Stimulated activated naive CD8-positive, alpha-beta T cell treated with anti-CD3 and anti-CD28 coated beads, Interleukin-15, amount 100 ng/mL, for 72 hours (primary cell): ENCODE measurements at regions not wholly inside any gene's neighbourhood (a gene's known extent, or its start where the extent isn't known, plus 50 kb on each side); places are given as distances from the start of the nearest gene placed in this dataset.
A peak's percentile ranks its signal among the peaks of the same experiment; 100 is the strongest.
"Not testable (repeated sequence)": the region's sequence is repeated elsewhere in the genome, so short reads cannot be mapped to it uniquely, and the experiment has no call there.

Experiments used
- ATAC-seq: fragments of 150-1000 bp; cut with Tn5 transposase; 2 replicates; pipeline ENCODE4 v1.10.0; 2021; ENCODE audit warnings: mild to moderate bottlenecking, moderate library complexity
- DNase-seq, 2 donors: peaks; one replicate each; pipeline ENCODE4 v3.0.0; 2021 to 2022
- H3K27ac Mint-ChIP-seq, 2 donors: one replicate each; pipeline ENCODE4 v1.8.0; 2022; ENCODE audit warnings: mild to moderate bottlenecking in 2 of 2, mixed read lengths in 2 of 2, moderate library complexity in 2 of 2
- H3K27me3 Mint-ChIP-seq: one replicate; pipeline ENCODE4 v1.8.0; 2022; ENCODE audit warnings: mixed read lengths
- H3K4me1 Mint-ChIP-seq: one replicate; pipeline ENCODE4 v1.8.0; 2022; ENCODE audit warnings: mild to moderate bottlenecking, mixed read lengths
- H3K4me3 Mint-ChIP-seq, 2 donors: one replicate each; pipeline ENCODE4 v1.8.0; 2022; ENCODE audit warnings: mild to moderate bottlenecking in 2 of 2, mixed read lengths in 2 of 2, moderate library complexity in 1 of 2
- H3K9me3 Mint-ChIP-seq, 2 donors: one replicate each; pipeline ENCODE4 v1.8.0; 2022; ENCODE audit warnings: mixed read lengths in 2 of 2

DNA sequence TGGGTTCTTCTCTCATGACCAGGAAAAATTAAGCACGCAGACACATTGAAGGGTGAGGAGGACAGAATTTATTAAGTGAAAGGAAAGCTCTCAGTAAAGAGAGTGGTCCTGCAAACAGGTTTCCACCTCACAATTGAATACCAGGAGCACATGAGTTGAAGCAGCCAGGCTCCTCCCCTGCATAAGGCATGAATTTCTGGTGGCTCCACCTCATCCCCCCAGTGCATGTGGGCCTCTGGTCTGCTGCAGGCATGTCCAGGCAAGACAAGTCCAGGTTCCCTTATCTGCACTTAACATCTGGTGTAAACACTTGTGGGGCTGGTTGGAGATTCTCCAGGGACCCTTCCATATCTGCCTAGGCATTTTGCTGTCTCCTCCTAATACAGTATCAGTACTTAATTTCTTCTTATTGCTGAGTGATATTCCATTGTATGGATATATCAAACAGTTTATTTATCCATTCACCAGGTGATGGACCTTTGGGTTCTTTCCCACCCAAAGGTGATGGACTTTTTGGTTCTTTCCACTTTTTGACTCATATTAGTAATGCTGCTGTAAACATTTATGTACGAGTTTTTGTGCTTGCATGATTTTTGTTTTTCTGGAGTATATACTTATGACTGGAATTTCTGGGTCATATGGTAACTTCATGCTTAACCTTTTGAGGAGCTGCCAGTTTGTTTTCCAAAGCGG is 104.3 kb upstream of the ZNF519 start:
- H3K4me3 Mint-ChIP-seq, H3K27me3 Mint-ChIP-seq, DNase-seq, H3K9me3 Mint-ChIP-seq, H3K4me1 Mint-ChIP-seq, ATAC-seq: not testable (repeated sequence)
- peak overlapping the region in 1 of 2 donors; percentile 27 for H3K27ac Mint-ChIP-seq

DNA sequence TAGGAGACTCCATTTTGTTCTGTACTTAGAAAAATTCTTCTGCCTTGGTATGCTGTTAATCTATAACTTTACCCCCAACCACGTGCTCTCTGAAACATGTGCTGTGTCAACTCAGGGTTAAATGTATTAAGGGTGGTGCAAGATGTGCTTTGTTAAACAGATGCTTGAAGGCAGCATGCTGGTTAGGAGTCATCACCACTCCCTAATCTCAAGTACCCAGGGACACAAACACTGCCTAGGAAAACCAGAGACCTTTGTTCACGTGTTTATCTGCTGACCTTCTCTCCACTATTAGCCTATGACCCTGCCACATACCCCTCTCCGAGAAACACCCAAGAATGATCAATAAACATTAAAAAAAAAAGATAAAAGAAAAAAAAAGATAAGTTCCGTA is 93.0 kb upstream of the ZNF519 start:
- peak overlapping the region in 1 of 2 donors; percentile 31 for H3K27ac Mint-ChIP-seq
- ATAC-seq, H3K27me3 Mint-ChIP-seq, DNase-seq, H3K4me1 Mint-ChIP-seq, H3K9me3 Mint-ChIP-seq, H3K4me3 Mint-ChIP-seq: not testable (repeated sequence)

DNA sequence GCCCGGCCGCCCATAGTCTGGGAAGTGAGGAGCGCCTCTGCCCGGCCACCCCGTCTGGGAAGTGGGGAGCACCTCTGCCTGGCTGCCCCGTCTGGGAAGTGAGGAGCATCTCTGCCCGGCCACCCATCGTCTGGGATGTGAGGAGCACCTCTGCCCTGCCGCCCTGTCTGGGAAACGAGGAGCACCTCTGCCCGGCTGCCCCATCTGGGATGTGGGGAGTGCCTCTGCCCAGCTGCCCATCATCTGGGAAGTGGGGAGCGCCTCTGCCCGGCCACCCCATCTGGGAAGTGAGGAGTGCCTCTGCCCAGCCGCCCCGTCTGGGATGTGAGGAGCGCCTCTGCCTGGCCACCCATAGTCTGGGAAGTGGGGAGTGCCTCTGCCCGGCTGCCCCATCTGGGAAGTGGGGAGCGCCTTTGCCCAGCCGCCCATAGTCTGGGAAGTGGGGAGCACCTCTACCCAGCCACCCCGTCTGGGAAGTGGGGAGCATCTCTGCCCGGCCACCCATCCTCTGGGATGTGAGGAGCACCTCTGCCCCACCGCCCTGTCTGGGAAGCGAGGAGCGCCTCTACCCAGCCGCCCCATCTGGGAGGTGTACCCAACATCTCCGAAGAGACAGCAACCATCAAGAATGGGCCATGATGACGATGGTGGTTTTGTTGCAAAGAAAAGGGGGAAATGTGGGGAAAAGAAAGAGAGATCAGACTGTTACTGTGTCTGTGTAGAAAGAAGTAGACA is 92.5 kb upstream of the ZNF519 start:
- not testable (repeated sequence) for ATAC-seq, H3K27ac Mint-ChIP-seq, DNase-seq

DNA sequence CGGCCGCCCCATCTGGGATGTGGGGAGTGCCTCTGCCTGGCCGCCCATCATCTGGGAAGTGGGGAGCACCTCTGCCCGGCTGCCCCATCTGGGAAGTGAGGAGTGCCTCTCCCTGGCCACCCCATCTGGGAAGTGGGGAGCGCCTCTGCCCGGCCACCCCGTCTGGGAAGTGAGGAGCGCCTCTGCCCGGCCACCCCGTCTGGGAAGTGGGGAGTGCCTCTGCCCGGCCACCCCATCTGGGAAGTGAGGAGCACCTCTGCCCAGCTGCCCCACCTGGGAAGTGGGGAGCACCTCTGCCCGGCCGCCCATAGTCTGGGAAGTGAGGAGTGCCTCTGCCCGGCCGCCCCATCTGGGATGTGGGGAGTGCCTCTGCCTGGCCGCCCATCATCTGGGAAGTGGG is 91.7 kb upstream of the ZNF519 start:
- not testable (repeated sequence) for ATAC-seq, H3K27me3 Mint-ChIP-seq

More for the DNA sequence above, 92.5 kb upstream of the ZNF519 start:
- not testable (repeated sequence) for H3K4me1 Mint-ChIP-seq, H3K27me3 Mint-ChIP-seq, H3K9me3 Mint-ChIP-seq, H3K4me3 Mint-ChIP-seq

DNA sequence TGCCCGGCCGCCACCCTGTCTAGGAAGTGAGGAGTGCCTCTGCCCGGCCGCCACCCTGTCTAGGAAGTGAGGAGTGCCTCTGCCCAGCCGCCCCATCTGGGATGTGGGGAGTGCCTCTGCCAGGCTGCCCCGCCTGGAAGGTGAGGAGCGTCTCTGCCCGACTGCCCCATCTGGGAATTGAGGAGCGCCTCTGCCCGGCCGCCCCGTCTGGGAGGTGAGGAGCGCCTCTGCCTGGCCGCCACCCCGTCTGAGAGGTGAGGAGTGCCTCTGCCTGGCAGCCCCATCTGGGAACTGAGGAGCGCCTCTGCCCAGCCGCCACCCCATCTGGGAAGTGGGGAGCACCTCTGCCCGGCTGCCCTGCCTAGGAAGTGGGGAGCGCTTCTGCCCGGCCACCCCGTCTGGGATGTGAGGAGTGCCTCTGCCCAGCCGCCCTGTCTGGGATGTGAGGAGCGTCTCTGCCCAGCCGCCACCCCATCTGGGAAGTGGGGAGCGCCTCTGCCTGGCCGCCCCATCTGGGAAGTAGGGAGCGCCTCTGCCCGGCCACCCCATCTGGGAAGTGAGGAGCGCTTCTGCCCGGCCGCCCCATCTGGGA is 91.1 kb upstream of the ZNF519 start:
- not testable (repeated sequence) for H3K27me3 Mint-ChIP-seq, ATAC-seq, H3K4me1 Mint-ChIP-seq, H3K4me3 Mint-ChIP-seq, DNase-seq, H3K9me3 Mint-ChIP-seq, H3K27ac Mint-ChIP-seq

More for the DNA sequence above, 91.7 kb upstream of the ZNF519 start:
- DNase-seq, H3K4me3 Mint-ChIP-seq, H3K9me3 Mint-ChIP-seq, H3K27ac Mint-ChIP-seq, H3K4me1 Mint-ChIP-seq: not testable (repeated sequence)

DNA sequence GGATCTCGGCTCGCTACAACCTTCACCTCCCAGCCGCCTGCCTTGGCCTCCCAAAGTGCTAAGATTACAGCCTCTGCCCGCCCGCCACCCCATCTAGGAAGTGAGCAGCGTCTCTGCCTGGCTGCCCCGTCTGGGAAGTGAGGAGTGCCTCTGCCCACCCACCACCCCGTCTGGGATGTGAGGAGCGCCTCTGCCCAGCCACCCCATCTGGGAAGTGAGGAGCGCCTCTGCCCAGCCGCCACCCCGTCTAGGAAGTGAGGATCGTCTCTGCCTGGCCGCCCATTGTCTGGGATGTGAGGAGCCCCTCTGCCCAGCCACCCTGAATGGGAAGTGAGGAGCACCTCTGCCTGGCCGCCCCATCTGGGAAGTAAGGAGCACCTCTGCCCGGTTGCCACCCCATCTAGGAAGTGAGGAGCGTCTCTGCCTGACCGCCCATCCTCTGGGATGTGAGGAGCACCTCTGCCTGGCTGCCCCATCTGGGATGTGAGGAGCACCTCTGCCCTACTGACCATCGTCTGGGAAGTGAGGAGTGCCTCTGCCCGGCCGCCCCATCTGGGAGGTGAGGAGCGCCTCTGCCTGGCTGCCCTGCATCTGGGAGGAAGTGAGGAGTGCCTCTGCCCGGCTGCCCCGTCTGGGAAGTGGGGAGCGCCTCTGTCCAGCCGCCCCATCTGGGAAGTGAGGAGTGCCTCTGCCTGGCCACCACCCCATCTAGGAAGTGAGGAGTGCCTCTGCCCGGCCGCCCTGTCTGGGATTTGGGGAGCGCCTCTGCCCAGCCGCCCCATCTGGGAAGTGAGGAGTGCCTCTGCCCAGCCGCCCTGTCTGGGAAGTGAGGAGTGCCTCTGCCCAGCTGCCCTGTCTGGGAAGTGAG is 90.4 kb upstream of the ZNF519 start:
- not testable (repeated sequence) for H3K27me3 Mint-ChIP-seq, H3K9me3 Mint-ChIP-seq, H3K4me1 Mint-ChIP-seq, ATAC-seq, H3K27ac Mint-ChIP-seq, H3K4me3 Mint-ChIP-seq, DNase-seq

DNA sequence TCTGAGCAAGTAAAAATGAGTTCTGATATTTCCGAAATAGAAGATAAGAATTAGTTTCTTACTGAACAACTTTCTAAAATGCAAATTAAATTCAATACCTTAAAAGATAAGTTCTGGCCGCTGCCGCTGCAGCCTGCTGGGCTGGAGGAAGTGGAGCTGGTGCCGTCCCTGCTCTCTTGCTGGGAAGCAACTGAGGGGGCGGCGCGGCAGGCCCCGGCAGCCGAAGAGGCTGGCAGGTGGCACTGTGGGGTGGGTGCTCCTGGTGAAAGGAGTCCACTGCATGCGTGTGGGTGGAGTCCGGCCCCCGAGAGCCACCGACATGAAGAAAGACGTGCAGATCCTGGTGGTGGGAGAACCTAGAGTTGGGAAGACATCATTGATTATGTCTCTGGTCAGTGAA is 89.5 kb upstream of the ZNF519 start:
- H3K4me1 Mint-ChIP-seq, result no peaks in the 10 kb centered on the region
- H3K4me3 Mint-ChIP-seq, result no peak overlapping the region
- no peak overlapping the region for H3K27ac Mint-ChIP-seq
- no peaks in the 10 kb centered on the region for H3K9me3 Mint-ChIP-seq
- no peak for ATAC-seq
- H3K27me3 Mint-ChIP-seq, result no peaks in the 10 kb centered on the region
- no peak for DNase-seq

DNA sequence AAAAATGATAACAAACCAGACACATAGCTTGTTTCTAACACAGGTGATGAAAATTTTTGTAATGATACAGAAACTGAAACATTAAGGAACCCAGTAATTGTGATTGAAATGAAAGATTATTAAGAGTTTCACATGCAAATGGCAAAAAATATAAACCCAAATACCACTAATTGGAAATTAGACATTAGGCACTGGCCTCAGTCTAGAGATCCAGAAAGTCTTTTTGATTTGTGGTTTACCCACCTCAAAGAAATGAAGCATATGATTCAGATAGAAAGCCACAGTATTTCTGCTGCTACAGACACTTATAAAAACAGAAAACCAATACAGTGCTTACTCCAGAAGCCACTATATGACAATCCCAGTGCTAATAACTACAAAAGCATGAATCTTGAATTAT is 83.7 kb upstream of the ZNF519 start:
- H3K9me3 Mint-ChIP-seq, H3K27me3 Mint-ChIP-seq, ATAC-seq, H3K4me1 Mint-ChIP-seq, H3K27ac Mint-ChIP-seq, H3K4me3 Mint-ChIP-seq, DNase-seq: not testable (repeated sequence)

DNA sequence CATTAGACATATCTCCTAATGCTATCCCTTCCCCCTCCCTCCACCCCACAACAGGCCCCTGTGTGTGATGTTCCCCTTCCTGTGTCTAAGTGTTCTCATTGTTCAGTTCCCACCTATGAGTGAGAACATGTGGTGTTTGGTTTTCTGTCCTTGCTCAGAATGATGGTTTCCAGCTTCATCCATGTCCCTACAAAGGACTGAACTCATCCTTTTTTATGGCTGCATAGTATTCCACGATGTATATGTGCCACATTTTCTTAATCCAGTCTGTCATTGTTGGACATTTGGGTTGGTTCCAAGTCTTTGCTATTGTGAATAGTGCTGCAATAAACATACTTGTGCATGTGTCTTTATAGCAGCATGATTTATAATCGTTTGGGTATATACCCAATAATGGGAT is 71.2 kb upstream of the ZNF519 start:
- not testable (repeated sequence) for H3K9me3 Mint-ChIP-seq, H3K27me3 Mint-ChIP-seq, H3K4me3 Mint-ChIP-seq, DNase-seq, ATAC-seq, H3K4me1 Mint-ChIP-seq, H3K27ac Mint-ChIP-seq

DNA sequence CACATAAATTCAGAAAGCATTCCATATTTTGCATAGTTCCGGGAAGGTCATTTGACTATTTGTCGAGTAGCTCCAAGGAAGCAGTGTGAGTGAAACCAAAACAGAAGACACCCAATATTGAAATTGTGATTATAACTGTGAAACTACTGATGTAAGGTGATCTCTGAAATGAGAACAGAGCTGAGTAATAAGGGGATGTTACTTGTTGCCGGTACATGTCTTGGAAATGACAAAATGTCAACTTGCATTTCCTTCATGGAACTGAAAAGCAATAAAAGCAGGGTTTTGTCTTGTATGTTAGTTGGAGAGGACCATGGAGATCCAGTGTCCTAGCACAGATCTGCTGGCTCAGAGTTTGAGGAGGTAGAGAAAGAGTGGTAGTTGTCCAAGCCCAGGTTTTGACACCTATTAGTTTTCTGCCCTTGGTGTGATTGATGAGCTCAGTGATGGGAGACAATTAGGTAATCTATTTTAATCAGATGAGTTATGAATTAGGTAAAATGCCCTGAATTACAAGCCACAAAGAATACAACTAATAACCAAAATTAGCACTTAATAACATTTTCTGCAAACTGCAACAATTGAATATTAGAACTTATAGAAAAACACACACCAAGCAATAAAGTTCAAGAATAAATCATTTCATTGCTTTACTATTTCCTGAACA is 58.7 kb upstream of the ZNF519 start:
- peaks cover 19% of the 10 kb centered on the region for H3K4me1 Mint-ChIP-seq
- H3K27me3 Mint-ChIP-seq, result not testable (repeated sequence)

DNA sequence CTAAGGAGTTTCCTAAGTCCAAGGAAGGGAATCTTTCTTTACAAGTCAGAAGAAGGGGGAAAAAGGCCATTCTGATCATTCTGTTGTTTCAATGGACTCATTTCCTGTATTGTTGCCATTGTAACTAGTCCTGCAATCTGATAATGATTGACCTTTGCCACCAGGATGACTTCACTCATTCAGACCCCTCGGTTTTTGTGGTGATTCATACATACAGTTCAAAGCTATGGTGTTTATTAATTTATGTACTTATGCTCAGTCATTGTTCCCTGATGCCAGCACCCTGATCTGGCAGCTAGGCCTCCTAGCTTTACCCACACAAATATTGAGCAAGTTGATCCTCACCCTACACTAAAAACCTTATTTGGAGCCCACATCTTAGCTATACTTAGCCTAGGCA is 57.6 kb upstream of the ZNF519 start:
- peak; percentile 80 for ATAC-seq
- H3K27me3 Mint-ChIP-seq, result no peaks in the 10 kb centered on the region
- peak overlapping the region in 1 of 2 donors; percentile 78 for H3K27ac Mint-ChIP-seq
- no peaks in the 10 kb centered on the region for H3K9me3 Mint-ChIP-seq
- DNase-seq, result peak in 1 of 2 donors; percentile 33
- peaks cover 19% of the 10 kb centered on the region for H3K4me1 Mint-ChIP-seq
- H3K4me3 Mint-ChIP-seq, result no peak overlapping the region

More for the DNA sequence above, 58.7 kb upstream of the ZNF519 start:
- H3K9me3 Mint-ChIP-seq, result not testable (repeated sequence)
- ATAC-seq, result peak; percentile 79
- DNase-seq, result peak in 1 of 2 donors; percentile 7
- Mint-ChIP-seq H3K4me3 (peak overlapping the region in 1 of 2 donors; percentile 20), H3K27ac (peak overlapping the region in 1 of 2 donors; percentile 42)

DNA sequence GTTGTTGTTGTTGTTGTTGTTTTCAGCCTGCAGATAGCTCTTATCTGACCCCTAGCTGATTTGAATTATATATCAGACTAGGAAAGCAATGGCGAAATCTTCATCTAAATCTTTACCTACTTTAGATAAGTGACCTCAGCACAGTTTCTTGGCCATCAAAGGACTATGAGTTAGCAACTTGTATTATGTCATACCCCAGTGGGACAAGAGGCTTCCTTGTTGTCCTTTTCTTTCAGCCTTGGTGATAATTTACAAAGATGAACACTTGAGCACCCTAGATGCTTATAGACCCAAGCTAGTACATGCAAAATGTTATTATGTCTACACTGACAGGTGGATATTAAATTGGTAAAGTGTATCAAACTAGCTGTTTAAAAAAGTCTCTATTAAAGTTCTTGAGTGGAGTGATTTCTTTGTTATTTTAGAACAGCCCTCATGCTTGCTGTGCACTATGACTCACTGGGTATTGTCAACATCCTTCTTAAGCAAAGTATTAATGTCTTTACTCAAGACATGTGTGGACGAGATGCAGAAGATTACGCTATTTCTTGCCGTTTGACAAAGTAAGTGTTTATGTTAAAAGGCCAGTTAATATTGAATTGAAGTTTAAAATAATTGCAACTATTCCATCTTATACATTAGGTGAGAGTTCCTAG is 56.6 kb upstream of the ZNF519 start:
- not testable (repeated sequence) for H3K9me3 Mint-ChIP-seq, H3K27me3 Mint-ChIP-seq, H3K4me3 Mint-ChIP-seq, DNase-seq, H3K27ac Mint-ChIP-seq, ATAC-seq
- H3K4me1 Mint-ChIP-seq, result peaks cover 19% of the 10 kb centered on the region
